ENCODE measurements at regions not wholly inside any gene's neighbourhood (a gene's known extent, or its start where the extent isn't known, plus 50 kb on each side); places are given as distances from the start of the nearest gene placed in this dataset.

GRCh38 chr18:34942276-34942675 is 98.9 kb upstream of the MAPRE2 start:
- Histone ChIP-seq H3K9me3 (no peaks in the 10 kb centered on the region), H3K27me3 (replicated peaks in 1 of 7) (peaks cover 0 to 4% (median 0%) of the 10 kb centered on the region in 7 donors), H3K4me3 (no peak overlapping the region), H3K27ac (no peak overlapping the region), H3K4me1 (no peaks in the 10 kb centered on the region), H3K36me3 (no peaks in the 10 kb centered on the region)
- intact Hi-C loops (cut with DNase I; ENCODE audit: low total_unique reads) = no loop called here
- TF ChIP-seq POLR2AphosphoS5 (IDR thresholded peaks at IDR 0.05) (no peak), CTCF (IDR thresholded peaks at IDR 0.05 in 8 of 11, conservative IDR thresholded peaks at IDR 0.05 in 3 of 11) (no peak), POLR2A (IDR thresholded peaks at IDR 0.05) (no peak)
- WGBS, 5 donors = 61 to 76% (median 71%) methylated on average over 4 of the region's 4 CpGs
- DNase-seq = no peak

GRCh38 chr18:34942975-34943374 is 98.2 kb upstream of the MAPRE2 start:
- Histone ChIP-seq H3K27me3 (replicated peaks in 1 of 7) (peaks cover 0 to 4% (median 0%) of the 10 kb centered on the region in 7 donors), H3K27ac (no peak overlapping the region), H3K9me3 (no peaks in the 10 kb centered on the region), H3K36me3 (no peaks in the 10 kb centered on the region), H3K4me1 (no peaks in the 10 kb centered on the region), H3K4me3 (no peak overlapping the region)
- WGBS, 5 donors = 89 to 92% (median 90%) methylated on average over 7 of the region's 7 CpGs
- intact Hi-C loops (cut with DNase I; ENCODE audit: low total_unique reads) = no loop called here
- DNase-seq = no peak
- TF ChIP-seq POLR2AphosphoS5 (IDR thresholded peaks at IDR 0.05) (no peak), CTCF (IDR thresholded peaks at IDR 0.05 in 8 of 11, conservative IDR thresholded peaks at IDR 0.05 in 3 of 11) (no peak), POLR2A (IDR thresholded peaks at IDR 0.05) (no peak)

DNA sequence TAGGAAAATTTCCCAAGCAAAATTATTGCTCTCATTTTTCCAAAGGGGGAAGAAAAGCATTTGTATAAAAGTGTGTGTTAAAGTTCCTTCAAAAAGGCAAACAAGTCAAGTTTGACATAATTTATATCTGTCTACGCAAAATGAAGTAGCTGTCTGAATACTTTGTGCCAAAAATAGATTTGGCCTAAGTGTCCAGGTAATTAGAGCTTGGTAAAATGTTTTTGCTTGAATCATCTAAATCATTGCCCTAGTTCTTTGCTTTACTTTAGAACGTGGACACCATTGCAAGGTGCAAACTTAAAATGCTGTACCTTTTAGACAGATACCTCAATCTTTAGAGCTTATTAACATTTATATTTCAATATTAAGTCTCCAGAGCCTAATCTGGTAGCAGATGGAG is 97.6 kb upstream of the MAPRE2 start:
- no peak overlapping the region for H3K4me3 ChIP-seq
- peaks cover 0 to 4% (median 0%) of the 10 kb centered on the region in 7 donors for H3K27me3 ChIP-seq (replicated peaks in 1 of 7)
- DNase-seq = no peak
- H3K9me3 ChIP-seq = no peaks in the 10 kb centered on the region
- no peak overlapping the region for H3K27ac ChIP-seq
- H3K4me1 ChIP-seq = no peaks in the 10 kb centered on the region
- intact Hi-C loops (cut with DNase I; ENCODE audit: low total_unique reads) = no loop called here
- TF ChIP-seq CTCF (IDR thresholded peaks at IDR 0.05 in 8 of 11, conservative IDR thresholded peaks at IDR 0.05 in 3 of 11) (no peak), POLR2AphosphoS5 (IDR thresholded peaks at IDR 0.05) (no peak), POLR2A (IDR thresholded peaks at IDR 0.05) (no peak)
- 78 to 86% (median 83%) methylated on average over 2 of the region's 2 CpGs for WGBS, 5 donors
- H3K36me3 ChIP-seq = no peaks in the 10 kb centered on the region

DNA sequence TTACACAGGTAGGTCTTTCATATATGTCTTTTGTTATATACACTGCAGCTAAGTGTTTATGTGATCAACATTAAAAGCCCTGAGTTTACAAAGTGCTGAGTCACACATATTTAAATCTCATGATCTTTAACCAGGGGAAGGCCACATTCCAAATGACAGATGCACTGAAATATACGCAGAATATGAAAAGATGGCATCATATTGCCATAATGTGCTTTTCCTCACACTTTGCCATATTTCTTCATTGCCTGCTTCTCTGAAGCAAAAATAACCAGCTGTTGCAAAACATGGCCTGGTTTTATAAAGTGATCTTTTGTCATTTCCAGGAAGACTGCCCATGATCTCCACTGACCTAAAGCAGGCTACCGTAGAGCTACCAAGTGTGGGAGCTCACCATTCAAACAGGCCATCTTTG is 93.5 kb upstream of the MAPRE2 start:
- no peaks in the 10 kb centered on the region for H3K4me1 ChIP-seq
- H3K27ac ChIP-seq = no peak overlapping the region
- H3K36me3 ChIP-seq = no peaks in the 10 kb centered on the region
- no peak for DNase-seq
- intact Hi-C loops (cut with DNase I; ENCODE audit: low total_unique reads) = no loop called here
- H3K4me3 ChIP-seq = no peak overlapping the region
- no peak for TF ChIP-seq POLR2A (IDR thresholded peaks at IDR 0.05)
- TF ChIP-seq CTCF (IDR thresholded peaks at IDR 0.05 in 8 of 11, conservative IDR thresholded peaks at IDR 0.05 in 3 of 11) = no peak
- TF ChIP-seq POLR2AphosphoS5 (IDR thresholded peaks at IDR 0.05) = no peak
- 54 to 83% (median 63%) methylated on average over 2 of the region's 2 CpGs for WGBS, 5 donors
- no peaks in the 10 kb centered on the region for H3K9me3 ChIP-seq
- no peaks in the 10 kb centered on the region for H3K27me3 ChIP-seq (replicated peaks in 1 of 7)

All from spleen (tissue), 11 donors.